ENCODE measurements at regions not wholly inside any gene's neighbourhood (a gene's known extent, or its start where the extent isn't known, plus 50 kb on each side); places are given as distances from the start of the nearest gene placed in this dataset.

DNA sequence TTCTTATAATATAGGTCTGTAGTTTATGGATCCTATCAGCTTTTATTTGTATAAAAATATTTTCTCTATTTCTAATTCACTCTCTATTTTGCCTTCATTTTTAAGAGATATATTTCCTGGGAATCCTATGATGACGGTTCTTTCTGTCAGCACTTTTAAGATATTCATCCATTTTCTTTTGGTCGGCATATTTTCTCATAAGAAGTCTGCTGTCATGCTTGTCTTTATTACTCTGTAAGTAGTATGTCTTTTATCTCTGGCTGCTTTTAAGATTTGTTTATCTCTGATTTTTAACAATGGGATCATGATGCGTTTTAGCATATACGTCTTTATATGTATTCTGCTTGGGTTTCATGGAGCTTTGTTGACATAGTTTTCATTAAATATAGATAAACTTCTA, 175.5 kb downstream of the SNX19 start:
- Histone ChIP-seq H4K20me1 (ENCODE audit: control insufficient read depth, insufficient read depth, low read length, poor library complexity, severe bottlenecking) (no peaks in the 10 kb centered on the region), H3K4me2 (replicated peaks; ENCODE audit: low read depth, low read length, poor library complexity, severe bottlenecking) (no peak overlapping the region), H2AFZ (ENCODE audit: insufficient read depth, low read depth, low read length, poor library complexity, severe bottlenecking) (no peak overlapping the region), H3K9ac (ENCODE audit: low read length) (no peak overlapping the region), H3K4me3 (ENCODE audit: control extremely low read depth in 1 of 5, extremely low read depth in 1 of 5, insufficient read depth in 1 of 5, low read depth in 2 of 5, low read length in 4 of 5) (no peak overlapping the region), H3K27me3 (replicated peaks in 1 of 4; ENCODE audit: control extremely low read depth in 1 of 4, control insufficient read depth in 3 of 4, insufficient read depth in 4 of 4, low read length in 3 of 4) (peaks cover 0 to 7% (median 0%) of the 10 kb centered on the region in 4 experiments), H3K36me3 (replicated peaks in 1 of 2; ENCODE audit: control extremely low read depth in 1 of 2, control insufficient read depth in 1 of 2, extremely low read depth in 1 of 2, insufficient read depth in 2 of 2, low read length in 1 of 2) (no peaks in the 10 kb centered on the region), H3K4me1 (ENCODE audit: control insufficient read depth in 2 of 2, insufficient read depth in 2 of 2, low read length in 2 of 2) (no peaks in the 10 kb centered on the region), H3K79me2 (ENCODE audit: control insufficient read depth, insufficient read depth, low read length) (no peaks in the 10 kb centered on the region), H3K9me3 (ENCODE audit: control extremely low read depth in 1 of 3, control insufficient read depth in 2 of 3, insufficient read depth in 1 of 3, low read length in 2 of 3) (peaks cover 3 to 10% (median 5%) of the 10 kb centered on the region in 3 donors), H3K27ac (ENCODE audit: low read length in 2 of 2) (no peak overlapping the region)
- intact Hi-C loops (cut with micrococcal nuclease), result no loop called here
- H3K4me3 Mint-ChIP-seq, result no peak overlapping the region
- ChIA-PET POLR2A (no interaction called here), CTCF (no interaction called here)
- H3K9me3 Mint-ChIP-seq (ENCODE audit: insufficient read depth), result peaks cover 17% of the 10 kb centered on the region
- peaks cover 3% of the 10 kb centered on the region for H3K27me3 Mint-ChIP-seq
- DNase-seq (no peak), ATAC-seq (ENCODE audit: low read depth) (no peak)
- WGBS (ENCODE audit: insufficient coverage), result no CpG with 5 or more reads among the region's 4 CpGs
- no peak for TF ChIP-seq EZH2 (IDR thresholded peaks at IDR 0.05; ENCODE audit: borderline replicate concordance, insufficient read depth, low read depth, low read length, poor library complexity, severe bottlenecking)
- TF ChIP-seq, protein P1, sequence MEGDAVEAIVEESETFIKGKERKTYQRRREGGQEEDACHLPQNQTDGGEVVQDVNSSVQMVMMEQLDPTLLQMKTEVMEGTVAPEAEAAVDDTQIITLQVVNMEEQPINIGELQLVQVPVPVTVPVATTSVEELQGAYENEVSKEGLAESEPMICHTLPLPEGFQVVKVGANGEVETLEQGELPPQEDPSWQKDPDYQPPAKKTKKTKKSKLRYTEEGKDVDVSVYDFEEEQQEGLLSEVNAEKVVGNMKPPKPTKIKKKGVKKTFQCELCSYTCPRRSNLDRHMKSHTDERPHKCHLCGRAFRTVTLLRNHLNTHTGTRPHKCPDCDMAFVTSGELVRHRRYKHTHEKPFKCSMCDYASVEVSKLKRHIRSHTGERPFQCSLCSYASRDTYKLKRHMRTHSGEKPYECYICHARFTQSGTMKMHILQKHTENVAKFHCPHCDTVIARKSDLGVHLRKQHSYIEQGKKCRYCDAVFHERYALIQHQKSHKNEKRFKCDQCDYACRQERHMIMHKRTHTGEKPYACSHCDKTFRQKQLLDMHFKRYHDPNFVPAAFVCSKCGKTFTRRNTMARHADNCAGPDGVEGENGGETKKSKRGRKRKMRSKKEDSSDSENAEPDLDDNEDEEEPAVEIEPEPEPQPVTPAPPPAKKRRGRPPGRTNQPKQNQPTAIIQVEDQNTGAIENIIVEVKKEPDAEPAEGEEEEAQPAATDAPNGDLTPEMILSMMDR (IDR thresholded peaks at IDR 0.05), result no peak
- no peaks in the 10 kb centered on the region for H3K4me1 Mint-ChIP-seq
- H3K27ac Mint-ChIP-seq, result no peak overlapping the region

DNA sequence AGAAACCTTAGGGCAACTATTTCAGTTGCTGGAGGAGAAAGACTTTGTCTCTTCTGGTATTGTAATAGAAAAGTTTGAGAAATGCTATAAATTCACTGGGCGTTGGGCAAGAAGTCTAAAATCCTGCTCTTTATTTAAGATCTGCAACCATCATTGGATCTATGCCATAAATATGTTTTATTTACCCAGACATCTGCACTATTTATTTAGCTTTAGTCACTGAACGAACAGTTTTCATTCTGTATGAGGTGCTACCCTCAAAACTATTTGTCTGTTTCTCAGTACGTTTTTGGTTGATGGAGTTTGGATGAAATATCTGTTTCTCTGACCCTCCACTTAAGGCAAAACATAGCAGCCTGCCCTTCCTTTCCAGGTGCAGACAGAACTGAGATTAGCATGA, 171.5 kb downstream of the SNX19 start:
- Histone ChIP-seq H4K20me1 (ENCODE audit: control insufficient read depth, insufficient read depth, low read length, poor library complexity, severe bottlenecking) (no peaks in the 10 kb centered on the region), H3K27me3 (replicated peaks in 1 of 4; ENCODE audit: control extremely low read depth in 1 of 4, control insufficient read depth in 3 of 4, insufficient read depth in 4 of 4, low read length in 3 of 4) (peaks cover 0 to 7% (median 0%) of the 10 kb centered on the region in 4 experiments), H3K36me3 (replicated peaks in 1 of 2; ENCODE audit: control extremely low read depth in 1 of 2, control insufficient read depth in 1 of 2, extremely low read depth in 1 of 2, insufficient read depth in 2 of 2, low read length in 1 of 2) (no peaks in the 10 kb centered on the region), H3K4me1 (ENCODE audit: control insufficient read depth in 2 of 2, insufficient read depth in 2 of 2, low read length in 2 of 2) (no peaks in the 10 kb centered on the region), H2AFZ (ENCODE audit: insufficient read depth, low read depth, low read length, poor library complexity, severe bottlenecking) (no peak overlapping the region), H3K4me3 (ENCODE audit: control extremely low read depth in 1 of 5, extremely low read depth in 1 of 5, insufficient read depth in 1 of 5, low read depth in 2 of 5, low read length in 4 of 5) (no peak overlapping the region), H3K9me3 (ENCODE audit: control extremely low read depth in 1 of 3, control insufficient read depth in 2 of 3, insufficient read depth in 1 of 3, low read length in 2 of 3) (peaks cover 0 to 10% (median 7%) of the 10 kb centered on the region in 3 donors), H3K27ac (ENCODE audit: low read length in 2 of 2) (no peak overlapping the region), H3K79me2 (ENCODE audit: control insufficient read depth, insufficient read depth, low read length) (no peaks in the 10 kb centered on the region), H3K4me2 (replicated peaks; ENCODE audit: low read depth, low read length, poor library complexity, severe bottlenecking) (no peak overlapping the region), H3K9ac (ENCODE audit: low read length) (no peak overlapping the region)
- ATAC-seq (ENCODE audit: low read depth), result no peak
- CTCF ChIA-PET, result no interaction called here
- DNase-seq, result no peak
- Mint-ChIP-seq H3K4me1 (no peaks in the 10 kb centered on the region), H3K9me3 (ENCODE audit: insufficient read depth) (peaks cover 15% of the 10 kb centered on the region), H3K4me3 (no peak overlapping the region), H3K27ac (no peak overlapping the region), H3K27me3 (peaks cover 15% of the 10 kb centered on the region)
- intact Hi-C loops (cut with micrococcal nuclease), result no loop called here
- no peak for TF ChIP-seq EZH2 (IDR thresholded peaks at IDR 0.05; ENCODE audit: borderline replicate concordance, insufficient read depth, low read depth, low read length, poor library complexity, severe bottlenecking)
- TF ChIP-seq, protein P1 (IDR thresholded peaks at IDR 0.05), result no peak
- no CpG with 5 or more reads among the region's 3 CpGs for WGBS (ENCODE audit: insufficient coverage)
- POLR2A ChIA-PET, result no interaction called here

All from B cell (primary cell).